Sigmoid colon (tissue), 6 donors: ENCODE measurements at regions not wholly inside any gene's neighbourhood (a gene's known extent, or its start where the extent isn't known, plus 50 kb on each side); places are given as distances from the start of the nearest gene placed in this dataset.

Experiments used
- DNase-seq: peaks from one replicate; pipeline ENCODE4 v3.0.0-alpha.2; 2019
- H3K27ac ChIP-seq, 4 donors: fragments of 200-600 bp; sonication (generic); one replicate each; pipeline ENCODE4 v1.5.1; 2016 to 2019; ENCODE audit warnings: mild to moderate bottlenecking in 1 of 4
- H3K27me3 ChIP-seq, 3 donors: fragments of 200-600 bp; sonication (generic); one replicate each; pipeline ENCODE4 v1.5.1; 2019; ENCODE audit warnings: mild to moderate bottlenecking in 1 of 3
- H3K36me3 ChIP-seq, 4 donors: fragments of 200-600 bp; sonication (generic); one replicate each; pipeline ENCODE4 v1.5.1; 2016 to 2019
- H3K4me1 ChIP-seq, 4 donors: fragments of 200-600 bp; sonication (generic); one replicate each; pipeline ENCODE4 v1.5.1; 2017 to 2019
- H3K4me3 ChIP-seq, 4 donors: fragments of 200-600 bp; sonication (generic); one replicate each; pipeline ENCODE4 v1.5.1; 2017 to 2019; ENCODE audit warnings: mild to moderate bottlenecking in 2 of 4, moderate library complexity in 1 of 4
- H3K9me3 ChIP-seq, 4 donors: fragments of 200-600 bp in 3 of 4; sonication (generic) in 3 of 4; one replicate each; pipeline versions ENCODE4 v1.5.1 to v1.6.1; 2013 to 2019
- EP300 ChIP-seq, 4 donors: sonication (generic); formaldehyde crosslinking; IDR thresholded peaks; one replicate each; pipeline ENCODE4 v1.6.1; 2017; ENCODE audit warnings: antibody characterized with exemption in 4 of 4
- POLR2A ChIP-seq, 2 donors: fragments of 450-650 bp; IDR thresholded peaks; one replicate each; pipeline ENCODE4 v1.6.1; 2016; ENCODE audit warnings: antibody characterized with exemption in 2 of 2, mild to moderate bottlenecking in 2 of 2, moderate library complexity in 2 of 2
- POLR2AphosphoS5 ChIP-seq, 4 donors: sonication (generic); formaldehyde crosslinking; IDR thresholded peaks; one replicate each; pipeline ENCODE4 v1.6.1; 2017; ENCODE audit warnings: antibody characterized with exemption in 4 of 4
- WGBS, 2 donors: extraction: QIAGEN DNeasy Blood & Tissue Kit; methylation state at CpG; one replicate each; pipeline ENCODE4 v1.1.7; 2013; 5-methylcytosine and 5-hydroxymethylcytosine counted together
- intact Hi-C: fragments of 100-400 bp; cut with DNase I; formaldehyde crosslinking; loops from one replicate; pipeline ENCODE4 v1.15.1; 2023
- TF ChIP-seq, protein P1 (sequence below), 4 experiments: fragments of 450-650 bp in 3 of 4; fragments of 200-600 bp in 1 of 4; IDR thresholded peaks; one replicate each; pipeline ENCODE4 v1.5.1; 2016 to 2019; ENCODE audit warnings: antibody characterized with exemption in 4 of 4, mild to moderate bottlenecking in 3 of 4, moderate library complexity in 2 of 4
- donor health status: healthy with polysubstance abuse.
- donor health status: healthy.

DNA sequence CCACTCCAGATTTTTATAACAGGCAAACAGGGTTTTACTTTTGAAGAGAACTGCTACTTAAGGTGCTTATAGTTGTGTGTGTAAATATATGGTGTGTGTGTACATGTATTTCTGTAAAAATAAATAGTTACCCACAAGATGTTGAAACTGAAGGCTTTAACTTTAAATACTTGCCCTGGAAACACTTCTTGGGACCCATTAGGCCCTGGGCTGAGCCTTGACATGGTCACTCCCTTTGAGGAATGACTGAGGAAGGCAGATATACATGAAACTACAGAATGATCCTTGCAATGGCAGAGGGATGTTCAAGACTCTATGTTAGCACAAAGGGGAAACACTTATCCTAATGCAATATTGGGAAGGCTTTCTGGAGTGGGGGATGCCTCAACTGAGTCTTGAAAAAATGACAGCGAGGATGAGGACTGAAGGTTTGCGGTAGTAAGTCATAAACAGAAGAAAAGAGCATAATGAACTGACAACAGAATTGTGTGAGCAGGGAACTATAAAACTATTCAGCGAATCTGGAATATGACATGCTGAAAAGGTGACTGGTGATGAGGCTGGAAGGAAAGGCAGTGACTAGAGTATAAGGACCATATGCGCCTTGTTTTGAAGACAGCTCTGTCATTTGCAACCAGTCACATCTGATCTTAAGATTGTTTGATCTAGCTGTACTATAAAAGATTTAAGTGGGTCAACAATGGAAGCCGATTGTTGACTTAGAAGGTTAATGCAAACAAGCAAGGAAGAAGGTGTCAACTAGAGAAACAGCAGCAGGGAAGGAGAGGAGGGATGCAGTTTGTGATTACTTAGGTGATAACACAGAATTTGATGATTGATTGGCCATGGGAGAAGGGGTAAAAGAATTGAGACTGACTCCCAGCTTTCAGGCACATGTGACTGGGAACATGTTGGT is 64.4 kb upstream of the COL21A1 start:
- no peaks in the 10 kb centered on the region for H3K27me3 ChIP-seq
- no peak overlapping the region for H3K27ac ChIP-seq
- H3K9me3 ChIP-seq, result no peaks in the 10 kb centered on the region
- intact Hi-C loops, result no loop called here
- DNase-seq, result no peak
- 29 to 76% methylated on average over 5 of the region's 5 CpGs for WGBS, 2 donors
- H3K36me3 ChIP-seq, result no peaks in the 10 kb centered on the region
- no peak overlapping the region for H3K4me3 ChIP-seq
- peaks cover 0 to 2% (median 0%) of the 10 kb centered on the region in 4 donors for H3K4me1 ChIP-seq
- TF ChIP-seq POLR2A (IDR thresholded peaks at IDR 0.05) (no peak), EP300 (IDR thresholded peaks at IDR 0.05) (no peak), POLR2AphosphoS5 (IDR thresholded peaks at IDR 0.05) (no peak)
- TF ChIP-seq, protein P1, sequence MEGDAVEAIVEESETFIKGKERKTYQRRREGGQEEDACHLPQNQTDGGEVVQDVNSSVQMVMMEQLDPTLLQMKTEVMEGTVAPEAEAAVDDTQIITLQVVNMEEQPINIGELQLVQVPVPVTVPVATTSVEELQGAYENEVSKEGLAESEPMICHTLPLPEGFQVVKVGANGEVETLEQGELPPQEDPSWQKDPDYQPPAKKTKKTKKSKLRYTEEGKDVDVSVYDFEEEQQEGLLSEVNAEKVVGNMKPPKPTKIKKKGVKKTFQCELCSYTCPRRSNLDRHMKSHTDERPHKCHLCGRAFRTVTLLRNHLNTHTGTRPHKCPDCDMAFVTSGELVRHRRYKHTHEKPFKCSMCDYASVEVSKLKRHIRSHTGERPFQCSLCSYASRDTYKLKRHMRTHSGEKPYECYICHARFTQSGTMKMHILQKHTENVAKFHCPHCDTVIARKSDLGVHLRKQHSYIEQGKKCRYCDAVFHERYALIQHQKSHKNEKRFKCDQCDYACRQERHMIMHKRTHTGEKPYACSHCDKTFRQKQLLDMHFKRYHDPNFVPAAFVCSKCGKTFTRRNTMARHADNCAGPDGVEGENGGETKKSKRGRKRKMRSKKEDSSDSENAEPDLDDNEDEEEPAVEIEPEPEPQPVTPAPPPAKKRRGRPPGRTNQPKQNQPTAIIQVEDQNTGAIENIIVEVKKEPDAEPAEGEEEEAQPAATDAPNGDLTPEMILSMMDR (IDR thresholded peaks at IDR 0.05), result no peak

DNA sequence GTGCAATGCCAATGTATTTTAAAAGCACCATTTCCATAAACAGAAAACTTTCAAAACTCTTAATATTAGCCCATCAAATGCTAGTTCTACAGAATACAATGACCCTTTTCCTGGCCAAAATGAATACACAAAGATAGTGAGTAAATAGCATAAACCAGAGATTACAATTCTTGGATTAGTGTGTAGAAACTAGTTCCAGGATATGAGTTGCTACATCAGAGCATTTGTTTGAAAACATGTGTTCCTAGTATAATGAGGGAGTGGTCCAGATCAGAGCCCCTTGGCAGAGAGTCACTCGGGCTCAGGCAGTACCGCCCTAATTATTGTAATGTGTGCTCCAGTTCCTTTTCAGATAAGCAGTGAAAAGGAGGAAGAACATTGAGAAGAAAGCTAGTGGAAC is 63.7 kb upstream of the COL21A1 start:
- TF ChIP-seq POLR2AphosphoS5 (IDR thresholded peaks at IDR 0.05) (no peak), POLR2A (IDR thresholded peaks at IDR 0.05) (no peak), EP300 (IDR thresholded peaks at IDR 0.05) (no peak)
- TF ChIP-seq, protein P1 (IDR thresholded peaks at IDR 0.05), result no peak
- no peaks in the 10 kb centered on the region for H3K27me3 ChIP-seq
- H3K4me1 ChIP-seq, result peaks cover 0 to 2% (median 0%) of the 10 kb centered on the region in 4 donors
- WGBS, 2 donors, result 7 to 47% methylated on average over 2 of the region's 2 CpGs
- H3K36me3 ChIP-seq, result no peaks in the 10 kb centered on the region
- no peaks in the 10 kb centered on the region for H3K9me3 ChIP-seq
- DNase-seq, result no peak
- H3K27ac ChIP-seq, result no peak overlapping the region
- no peak overlapping the region for H3K4me3 ChIP-seq
- intact Hi-C loops, result no loop called here

DNA sequence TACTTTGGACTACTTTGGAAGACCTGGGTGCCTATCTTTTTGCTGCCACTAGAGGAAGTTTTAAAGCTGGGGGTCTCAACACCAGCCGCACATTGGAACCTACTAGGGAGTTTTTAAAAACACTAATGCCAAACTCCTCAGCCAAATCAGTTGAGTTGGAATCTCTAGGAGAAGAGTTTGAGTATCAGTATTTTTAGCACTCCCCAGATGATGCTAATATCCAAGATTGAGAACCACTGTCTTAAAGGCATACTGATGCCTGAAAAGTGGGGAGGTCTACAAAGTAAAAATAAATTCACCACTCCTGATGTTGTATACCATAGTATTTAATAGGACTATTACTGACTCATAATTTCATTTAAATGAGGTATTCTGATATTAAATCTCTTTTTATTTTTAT is 62.9 kb upstream of the COL21A1 start:
- WGBS, 2 donors, result 88 to 97% methylated on average over 1 of the region's 1 CpG
- no peak for DNase-seq

DNA sequence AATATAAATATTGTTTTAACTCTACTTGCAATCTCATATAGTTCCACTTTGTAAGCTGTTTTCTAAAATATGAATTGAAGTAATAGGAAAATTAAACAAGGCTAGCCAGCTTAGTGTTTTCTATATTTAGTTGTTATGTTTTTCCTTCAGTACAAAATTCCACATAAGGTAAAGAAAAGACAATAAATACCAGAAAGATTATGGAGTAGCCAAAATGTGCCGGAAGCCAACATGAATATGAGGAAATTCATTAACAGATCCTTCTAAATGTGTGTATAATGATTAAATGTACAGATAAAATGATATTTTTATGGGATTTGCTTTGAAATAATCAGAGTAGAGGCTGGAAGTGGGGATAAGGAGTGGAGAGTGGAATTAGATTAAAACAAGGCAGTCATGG is 52.5 kb upstream of the COL21A1 start:
- Histone ChIP-seq H3K4me1 (peaks cover 0 to 29% (median 18%) of the 10 kb centered on the region in 4 donors), H3K9me3 (peaks cover 2 to 5% (median 3%) of the 10 kb centered on the region in 4 donors), H3K4me3 (no peak overlapping the region), H3K27me3 (no peaks in the 10 kb centered on the region), H3K27ac (no peak overlapping the region), H3K36me3 (no peaks in the 10 kb centered on the region)
- DNase-seq, result no peak
- intact Hi-C loops, result no loop called here
- 80 to 84% methylated on average over 1 of the region's 1 CpG for WGBS, 2 donors
- TF ChIP-seq POLR2A (IDR thresholded peaks at IDR 0.05), result no peak
- no peak for TF ChIP-seq EP300 (IDR thresholded peaks at IDR 0.05)
- no peak for TF ChIP-seq POLR2AphosphoS5 (IDR thresholded peaks at IDR 0.05)
- TF ChIP-seq, protein P1 (IDR thresholded peaks at IDR 0.05), result no peak

More for the DNA sequence above, 62.9 kb upstream of the COL21A1 start:
- H3K27ac ChIP-seq, result no peak overlapping the region
- no peaks in the 10 kb centered on the region for H3K27me3 ChIP-seq
- no peak overlapping the region for H3K4me3 ChIP-seq
- H3K9me3 ChIP-seq, result no peaks in the 10 kb centered on the region
- TF ChIP-seq EP300 (IDR thresholded peaks at IDR 0.05) (no peak), POLR2AphosphoS5 (IDR thresholded peaks at IDR 0.05) (no peak), POLR2A (IDR thresholded peaks at IDR 0.05) (no peak)
- TF ChIP-seq, protein P1 (IDR thresholded peaks at IDR 0.05), result no peak
- H3K36me3 ChIP-seq, result no peaks in the 10 kb centered on the region
- peaks cover 0 to 2% (median 0%) of the 10 kb centered on the region in 4 donors for H3K4me1 ChIP-seq
- intact Hi-C loops, result no loop called here
